ENCODE measurements at regions not wholly inside any gene's neighbourhood (a gene's known extent, or its start where the extent isn't known, plus 50 kb on each side); places are given as distances from the start of the nearest gene placed in this dataset.

- no peak for TF ChIP-seq POLR2A (IDR thresholded peaks at IDR 0.05)
- TF ChIP-seq, protein P1, sequence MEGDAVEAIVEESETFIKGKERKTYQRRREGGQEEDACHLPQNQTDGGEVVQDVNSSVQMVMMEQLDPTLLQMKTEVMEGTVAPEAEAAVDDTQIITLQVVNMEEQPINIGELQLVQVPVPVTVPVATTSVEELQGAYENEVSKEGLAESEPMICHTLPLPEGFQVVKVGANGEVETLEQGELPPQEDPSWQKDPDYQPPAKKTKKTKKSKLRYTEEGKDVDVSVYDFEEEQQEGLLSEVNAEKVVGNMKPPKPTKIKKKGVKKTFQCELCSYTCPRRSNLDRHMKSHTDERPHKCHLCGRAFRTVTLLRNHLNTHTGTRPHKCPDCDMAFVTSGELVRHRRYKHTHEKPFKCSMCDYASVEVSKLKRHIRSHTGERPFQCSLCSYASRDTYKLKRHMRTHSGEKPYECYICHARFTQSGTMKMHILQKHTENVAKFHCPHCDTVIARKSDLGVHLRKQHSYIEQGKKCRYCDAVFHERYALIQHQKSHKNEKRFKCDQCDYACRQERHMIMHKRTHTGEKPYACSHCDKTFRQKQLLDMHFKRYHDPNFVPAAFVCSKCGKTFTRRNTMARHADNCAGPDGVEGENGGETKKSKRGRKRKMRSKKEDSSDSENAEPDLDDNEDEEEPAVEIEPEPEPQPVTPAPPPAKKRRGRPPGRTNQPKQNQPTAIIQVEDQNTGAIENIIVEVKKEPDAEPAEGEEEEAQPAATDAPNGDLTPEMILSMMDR (IDR thresholded peaks at IDR 0.05), result no peak
These were observed 1569.2 kb upstream of the ADGRL3 start for GRCh38 chr4:59630922-59631321.

Measured in testis (tissue), 2 donors.